H9 (cell line): ENCODE measurements at regions not wholly inside any gene's neighbourhood (a gene's known extent, or its start where the extent isn't known, plus 50 kb on each side); places are given as distances from the start of the nearest gene placed in this dataset.

ENCODE experiments used
- DNase-seq: peaks from one replicate; pipeline ENCODE4 v3.0.0-alpha.2; 2017
- H2AFZ ChIP-seq: one replicate; pipeline ENCODE4 v1.6.1; 2013; ENCODE audit warnings: mild to moderate bottlenecking, low read length, control low read depth, moderate library complexity
- H2AK5ac ChIP-seq: 2 replicates; pipeline ENCODE4 v1.6.1; 2013; ENCODE audit warnings: low read length, control low read depth, mixed read lengths; ENCODE audit not compliant: insufficient read length
- H2BK120ac ChIP-seq: one replicate; pipeline ENCODE4 v1.6.1; 2013; ENCODE audit warnings: low read depth, mild to moderate bottlenecking, low read length, control low read depth, inconsistent platforms; ENCODE audit not compliant: poor library complexity, severe bottlenecking
- H2BK12ac ChIP-seq: 2 replicates; pipeline ENCODE4 v1.6.1; 2013; ENCODE audit warnings: low read length, control low read depth, mixed read lengths, low read depth; ENCODE audit not compliant: insufficient read length
- H2BK15ac ChIP-seq: 2 replicates; pipeline ENCODE4 v1.6.1; 2013; ENCODE audit warnings: low read depth, low read length, control low read depth
- H2BK20ac ChIP-seq: one replicate; pipeline ENCODE4 v1.6.1; 2013; ENCODE audit warnings: low read depth, mild to moderate bottlenecking, low read length, control low read depth, inconsistent platforms; ENCODE audit not compliant: poor library complexity, severe bottlenecking
- H2BK5ac ChIP-seq: 2 replicates; pipeline ENCODE4 v1.6.1; 2013; ENCODE audit warnings: low read length, control low read depth, mixed read lengths; ENCODE audit not compliant: insufficient read length
- H3K14ac ChIP-seq: 2 replicates; pipeline ENCODE4 v1.6.1; 2013; ENCODE audit warnings: low read length, control low read depth; ENCODE audit not compliant: insufficient read depth
- H3K18ac ChIP-seq: 2 replicates; pipeline ENCODE4 v1.6.1; 2013; ENCODE audit warnings: low read depth, mild to moderate bottlenecking, mixed read lengths, low read length, control low read depth; ENCODE audit not compliant: insufficient read length
- H3K23ac ChIP-seq: 2 replicates; pipeline ENCODE4 v1.6.1; 2013; ENCODE audit warnings: low read length, control low read depth, mixed read lengths, low read depth; ENCODE audit not compliant: insufficient read length
- H3K23me2 ChIP-seq: 2 replicates; pipeline ENCODE4 v1.6.1; 2013; ENCODE audit warnings: low read depth, mild to moderate bottlenecking, mixed read lengths, low read length, control low read depth; ENCODE audit not compliant: insufficient read length, poor library complexity, severe bottlenecking
- H3K27ac ChIP-seq: 2 replicates; pipeline ENCODE4 v1.5.1; 2013; ENCODE audit warnings: low read length, control low read depth, mixed read lengths, low read depth; ENCODE audit not compliant: insufficient read length
- H3K27me3 ChIP-seq: 2 replicates; pipeline ENCODE4 v1.6.1; 2013; ENCODE audit warnings: low read length, control low read depth, inconsistent platforms; ENCODE audit not compliant: insufficient read depth
- H3K4ac ChIP-seq: 2 replicates; pipeline ENCODE4 v1.6.1; 2013; ENCODE audit warnings: low read depth, mild to moderate bottlenecking, control low read depth, inconsistent platforms, low read length, moderate library complexity
- H3K4me1 ChIP-seq: 2 replicates; pipeline ENCODE4 v1.6.1; 2013; ENCODE audit warnings: low read length, control low read depth, inconsistent platforms; ENCODE audit not compliant: insufficient read depth
- H3K4me2 ChIP-seq: 2 replicates; pipeline ENCODE4 v1.6.1; 2013; ENCODE audit warnings: low read length, control low read depth, mixed read lengths; ENCODE audit not compliant: insufficient read length, insufficient read depth
- H3K56ac ChIP-seq: 2 replicates; pipeline ENCODE4 v1.6.1; 2013; ENCODE audit warnings: low read depth, mild to moderate bottlenecking, mixed read lengths, low read length, control low read depth; ENCODE audit not compliant: insufficient read length
- H3K79me1 ChIP-seq: 2 replicates; pipeline ENCODE4 v1.6.1; 2013; ENCODE audit warnings: low read depth, mild to moderate bottlenecking, moderate library complexity, low read length, control low read depth, inconsistent platforms; ENCODE audit not compliant: insufficient read depth, poor library complexity, severe bottlenecking
- H3K79me2 ChIP-seq: 2 replicates; pipeline ENCODE4 v1.6.1; 2013; ENCODE audit warnings: low read length, control low read depth, inconsistent platforms; ENCODE audit not compliant: insufficient read depth
- H3K9ac ChIP-seq: 2 replicates; pipeline ENCODE4 v1.6.1; 2013; ENCODE audit warnings: low read length, control low read depth, mixed read lengths; ENCODE audit not compliant: insufficient read length; ENCODE audit errors: extremely low read depth
- H3K9me3 ChIP-seq: one replicate; pipeline ENCODE4 v1.6.1; 2013; ENCODE audit warnings: low read depth, low read length, inconsistent platforms; ENCODE audit not compliant: control insufficient read depth
- H3T11ph ChIP-seq: one replicate; pipeline ENCODE4 v1.6.1; 2013; ENCODE audit warnings: mild to moderate bottlenecking, low read length, control low read depth, inconsistent platforms
- H4K20me1 ChIP-seq: one replicate; pipeline ENCODE4 v1.6.1; 2013; ENCODE audit not compliant: control insufficient read depth, insufficient read length, insufficient read depth
- H4K5ac ChIP-seq: 2 replicates; pipeline ENCODE4 v1.6.1; 2013; ENCODE audit warnings: low read depth, mild to moderate bottlenecking, mixed read lengths, low read length, control low read depth; ENCODE audit not compliant: insufficient read length
- H4K8ac ChIP-seq: replicated peaks from 2 replicates; pipeline ENCODE4 v1.6.1; 2013; ENCODE audit warnings: low read length, control low read depth, mixed read lengths, low read depth; ENCODE audit not compliant: insufficient read length
- H4K91ac ChIP-seq: 2 replicates; pipeline ENCODE4 v1.6.1; 2013; ENCODE audit warnings: low read depth, mild to moderate bottlenecking, moderate library complexity, mixed read lengths, low read length, control low read depth; ENCODE audit not compliant: insufficient read length
- H3K27ac Mint-ChIP-seq, 3 experiments: 2 replicates in 2 of 3; 3 replicates in 1 of 3; pipeline ENCODE4 v1.8.0; 2020 to 2021; ENCODE audit warnings: mixed read lengths in 3 of 3, mild to moderate bottlenecking in 1 of 3, moderate library complexity in 1 of 3
- H3K27me3 Mint-ChIP-seq: 2 replicates; pipeline ENCODE4 v1.8.0; 2021; ENCODE audit warnings: low read depth, mild to moderate bottlenecking, moderate library complexity, mixed read lengths
- H3K36me3 Mint-ChIP-seq, 3 experiments: 2 replicates in 2 of 3; 3 replicates in 1 of 3; pipeline ENCODE4 v1.8.0; 2020 to 2021; ENCODE audit warnings: low read depth in 3 of 3, mixed read lengths in 3 of 3; ENCODE audit not compliant: insufficient read depth in 1 of 3
- H3K4me1 Mint-ChIP-seq, 2 experiments: 2 replicates each; pipeline ENCODE4 v1.8.0; 2020; ENCODE audit warnings: mixed read lengths in 2 of 2
- H3K4me3 Mint-ChIP-seq, 2 experiments: 2 replicates in 1 of 2; 3 replicates in 1 of 2; pipeline ENCODE4 v1.8.0; 2020 to 2021; ENCODE audit warnings: mild to moderate bottlenecking in 2 of 2, mixed read lengths in 2 of 2, moderate library complexity in 1 of 2
- H3K9me3 Mint-ChIP-seq, 2 experiments: 2 replicates in 1 of 2; 3 replicates in 1 of 2; pipeline ENCODE4 v1.8.0; 2020; ENCODE audit warnings: mild to moderate bottlenecking in 2 of 2, mixed read lengths in 2 of 2, moderate library complexity in 1 of 2
- WGBS: extraction: QIAGEN DNeasy Blood & Tissue Kit; methylation state at CpG from one replicate; pipeline ENCODE4 v1.1.7; 2013; ENCODE audit warnings: missing lambda C conversion rate, low lambda C conversion rate, mixed read lengths; ENCODE audit not compliant: insufficient read length; ENCODE audit errors: extremely low coverage; 5-methylcytosine and 5-hydroxymethylcytosine counted together
- TF ChIP-seq, protein P1 (sequence below): fragments of 200-600 bp; sonication (generic); conservative IDR thresholded peaks from 3 replicates; pipeline ENCODE4 v1.8.0; 2021; ENCODE audit warnings: antibody characterized with exemption, mild to moderate bottlenecking

DNA sequence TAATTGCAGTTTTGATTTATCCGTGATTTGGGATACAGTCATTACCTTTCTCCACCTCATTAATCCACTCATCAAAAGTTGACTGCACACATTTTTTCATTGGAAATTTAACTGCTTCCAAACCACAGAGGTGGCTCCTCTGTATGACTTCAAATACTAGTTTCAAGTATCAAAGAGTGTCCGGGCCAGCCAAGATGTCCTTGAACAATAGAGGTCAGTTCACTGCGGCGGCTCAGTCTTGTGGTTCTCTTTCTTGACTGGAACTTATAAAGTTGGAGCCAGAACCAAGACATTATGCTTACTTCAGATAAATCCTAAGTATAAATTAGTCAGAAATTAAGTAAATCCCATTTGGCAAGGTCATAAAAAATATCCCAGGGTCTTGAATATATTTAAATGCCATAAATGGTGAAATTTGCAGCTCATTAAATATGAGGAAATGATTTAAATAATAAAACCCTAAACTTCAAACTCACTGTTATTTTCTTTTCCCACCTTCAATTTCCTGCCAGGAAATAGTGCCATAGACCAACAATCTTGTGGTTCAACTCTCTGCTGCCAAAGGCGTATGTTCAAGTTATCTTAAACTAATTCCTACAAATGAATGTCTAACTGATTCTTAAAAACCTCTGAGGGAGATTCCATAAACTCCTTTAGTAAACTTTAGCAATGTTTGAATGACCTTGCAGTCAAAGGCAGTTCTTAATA, 360.8 kb downstream of the AEBP2 start:
- H3K23ac ChIP-seq = no peak overlapping the region
- H2AFZ ChIP-seq = no peak overlapping the region
- Mint-ChIP-seq H3K36me3 (peaks cover 0 to 4% (median 2%) of the 10 kb centered on the region in 3 experiments; a peak in 3 of 7 replicates), H3K4me3 (no peak overlapping the region), H3K27ac (no peak overlapping the region), H3K9me3 (peaks cover 0 to 3% of the 10 kb centered on the region in 2 experiments; a peak in 1 of 5 replicates), H3K4me1 (peaks cover 2 to 5% of the 10 kb centered on the region in 2 experiments; a peak in 3 of 4 replicates), H3K27me3 (no peaks in the 10 kb centered on the region)
- no peak overlapping the region for H3K9ac ChIP-seq
- no peaks in the 10 kb centered on the region for H3K79me2 ChIP-seq
- no peak overlapping the region for H4K5ac ChIP-seq
- H3K4me2 ChIP-seq = no peak overlapping the region
- no peak overlapping the region for H3K4ac ChIP-seq
- no peak overlapping the region for H2BK15ac ChIP-seq
- H2BK120ac ChIP-seq = no peak overlapping the region
- H3K79me1 ChIP-seq = no peaks in the 10 kb centered on the region
- no peak for DNase-seq
- no peak overlapping the region for H4K91ac ChIP-seq
- H4K20me1 ChIP-seq = no peaks in the 10 kb centered on the region
- no peak overlapping the region for H3K56ac ChIP-seq
- H3K18ac ChIP-seq = no peak overlapping the region
- H2AK5ac ChIP-seq = no peak overlapping the region
- H3K27me3 ChIP-seq = no peaks in the 10 kb centered on the region
- H3K23me2 ChIP-seq = no peaks in the 10 kb centered on the region
- no peaks in the 10 kb centered on the region for H3K4me1 ChIP-seq
- H3K27ac ChIP-seq = no peak overlapping the region
- TF ChIP-seq, protein P1, sequence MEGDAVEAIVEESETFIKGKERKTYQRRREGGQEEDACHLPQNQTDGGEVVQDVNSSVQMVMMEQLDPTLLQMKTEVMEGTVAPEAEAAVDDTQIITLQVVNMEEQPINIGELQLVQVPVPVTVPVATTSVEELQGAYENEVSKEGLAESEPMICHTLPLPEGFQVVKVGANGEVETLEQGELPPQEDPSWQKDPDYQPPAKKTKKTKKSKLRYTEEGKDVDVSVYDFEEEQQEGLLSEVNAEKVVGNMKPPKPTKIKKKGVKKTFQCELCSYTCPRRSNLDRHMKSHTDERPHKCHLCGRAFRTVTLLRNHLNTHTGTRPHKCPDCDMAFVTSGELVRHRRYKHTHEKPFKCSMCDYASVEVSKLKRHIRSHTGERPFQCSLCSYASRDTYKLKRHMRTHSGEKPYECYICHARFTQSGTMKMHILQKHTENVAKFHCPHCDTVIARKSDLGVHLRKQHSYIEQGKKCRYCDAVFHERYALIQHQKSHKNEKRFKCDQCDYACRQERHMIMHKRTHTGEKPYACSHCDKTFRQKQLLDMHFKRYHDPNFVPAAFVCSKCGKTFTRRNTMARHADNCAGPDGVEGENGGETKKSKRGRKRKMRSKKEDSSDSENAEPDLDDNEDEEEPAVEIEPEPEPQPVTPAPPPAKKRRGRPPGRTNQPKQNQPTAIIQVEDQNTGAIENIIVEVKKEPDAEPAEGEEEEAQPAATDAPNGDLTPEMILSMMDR = no peak
- H2BK20ac ChIP-seq = no peak overlapping the region
- WGBS = no CpG with 5 or more reads among the region's 5 CpGs
- no peak overlapping the region for H2BK12ac ChIP-seq
- no peak overlapping the region for H2BK5ac ChIP-seq
- H4K8ac ChIP-seq = no peak overlapping the region
- no peak overlapping the region for H3K14ac ChIP-seq
- H3K9me3 ChIP-seq = no peaks in the 10 kb centered on the region
- H3T11ph ChIP-seq = no peak overlapping the region
